GM12873 (cell line): ENCODE measurements at regions not wholly inside any gene's neighbourhood (a gene's known extent, or its start where the extent isn't known, plus 50 kb on each side); places are given as distances from the start of the nearest gene placed in this dataset.

Source experiments
- TF ChIP-seq, protein P1 (sequence below): IDR thresholded peaks from 2 replicates; pipeline ENCODE4 v1.5.1; 2012; ENCODE audit warnings: low read depth, mild to moderate bottlenecking, moderate library complexity, low read length, control low read depth; ENCODE audit not compliant: insufficient read depth; ENCODE audit errors: missing control alignments

DNA sequence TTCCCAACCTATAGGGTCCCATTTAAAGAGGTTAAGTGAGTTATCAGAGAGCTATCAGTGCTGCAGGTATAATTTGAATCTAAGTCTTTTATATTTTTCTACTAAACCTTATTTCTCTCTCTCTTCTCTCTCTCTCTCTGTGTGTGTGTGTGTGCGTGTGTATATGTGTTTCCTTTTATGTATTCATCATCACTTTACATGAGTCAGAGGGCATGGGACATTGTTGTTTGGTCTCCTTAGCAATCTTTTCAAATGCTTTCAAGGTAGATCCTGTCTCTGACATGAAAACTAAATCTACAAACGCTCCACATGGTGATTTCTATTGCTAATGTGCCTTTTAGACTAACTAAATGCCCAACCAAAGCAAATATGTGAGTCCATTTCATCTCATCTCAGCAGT, 459.7 kb downstream of the BTG1 start:
- TF ChIP-seq, protein P1, sequence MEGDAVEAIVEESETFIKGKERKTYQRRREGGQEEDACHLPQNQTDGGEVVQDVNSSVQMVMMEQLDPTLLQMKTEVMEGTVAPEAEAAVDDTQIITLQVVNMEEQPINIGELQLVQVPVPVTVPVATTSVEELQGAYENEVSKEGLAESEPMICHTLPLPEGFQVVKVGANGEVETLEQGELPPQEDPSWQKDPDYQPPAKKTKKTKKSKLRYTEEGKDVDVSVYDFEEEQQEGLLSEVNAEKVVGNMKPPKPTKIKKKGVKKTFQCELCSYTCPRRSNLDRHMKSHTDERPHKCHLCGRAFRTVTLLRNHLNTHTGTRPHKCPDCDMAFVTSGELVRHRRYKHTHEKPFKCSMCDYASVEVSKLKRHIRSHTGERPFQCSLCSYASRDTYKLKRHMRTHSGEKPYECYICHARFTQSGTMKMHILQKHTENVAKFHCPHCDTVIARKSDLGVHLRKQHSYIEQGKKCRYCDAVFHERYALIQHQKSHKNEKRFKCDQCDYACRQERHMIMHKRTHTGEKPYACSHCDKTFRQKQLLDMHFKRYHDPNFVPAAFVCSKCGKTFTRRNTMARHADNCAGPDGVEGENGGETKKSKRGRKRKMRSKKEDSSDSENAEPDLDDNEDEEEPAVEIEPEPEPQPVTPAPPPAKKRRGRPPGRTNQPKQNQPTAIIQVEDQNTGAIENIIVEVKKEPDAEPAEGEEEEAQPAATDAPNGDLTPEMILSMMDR = no peak

DNA sequence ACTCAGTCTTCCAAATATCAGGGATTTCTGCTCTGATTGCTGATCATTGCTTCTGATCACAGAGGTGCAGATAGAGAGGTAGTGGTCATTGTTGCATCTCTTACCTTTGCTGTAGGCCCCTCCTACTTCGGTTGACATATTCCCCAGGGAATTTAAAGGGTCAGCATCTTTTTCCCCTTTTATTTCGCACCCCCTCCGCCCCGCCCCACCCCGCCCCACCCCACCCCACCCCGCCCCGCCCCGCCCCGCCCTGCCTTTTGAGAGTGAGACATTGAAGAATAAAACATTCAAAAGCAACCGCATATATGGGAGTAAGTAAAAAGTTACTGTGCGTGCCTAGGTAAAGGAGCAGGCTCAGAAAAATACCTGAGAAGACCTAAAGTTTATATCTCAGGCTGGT, 463.9 kb downstream of the BTG1 start:
- TF ChIP-seq, protein P1 = no peak

DNA sequence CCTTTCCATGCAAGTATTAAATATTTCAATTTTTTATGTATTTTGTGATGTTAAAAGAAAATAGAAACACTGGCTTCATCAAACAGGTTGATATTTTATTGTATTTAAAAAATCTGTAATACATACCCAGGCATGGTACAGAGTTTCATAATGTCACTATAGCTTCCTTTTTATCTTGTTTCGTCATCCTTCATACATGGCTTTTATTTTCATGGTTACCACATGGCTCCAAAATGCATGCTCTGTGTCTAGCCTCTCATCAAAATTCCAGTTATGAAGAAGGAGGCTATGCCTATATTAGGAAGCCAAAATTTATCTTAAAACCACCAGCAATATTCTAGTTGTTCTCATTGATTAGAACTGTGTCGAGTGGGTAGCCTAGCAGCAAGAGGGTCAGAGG, 464.8 kb downstream of the BTG1 start:
- TF ChIP-seq, protein P1 = no peak

DNA sequence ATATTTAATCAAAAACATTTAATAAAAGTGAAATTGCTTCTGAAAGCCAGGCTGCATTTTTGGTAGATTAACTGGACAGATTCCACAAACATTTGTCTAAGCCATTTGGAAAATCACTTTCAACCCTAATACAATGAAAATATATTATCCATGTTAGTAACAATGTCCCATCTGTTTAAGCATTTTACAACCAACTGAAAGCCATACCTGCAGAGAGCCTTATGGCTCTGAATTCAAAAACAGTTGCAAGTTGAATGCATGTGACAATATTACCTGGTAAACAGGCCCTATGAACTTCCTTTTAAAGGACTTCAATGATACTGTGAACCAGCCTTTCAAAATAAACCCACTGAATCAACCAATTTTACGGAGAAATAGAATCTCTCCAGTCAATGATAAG, 468.1 kb downstream of the BTG1 start:
- TF ChIP-seq, protein P1 = no peak

DNA sequence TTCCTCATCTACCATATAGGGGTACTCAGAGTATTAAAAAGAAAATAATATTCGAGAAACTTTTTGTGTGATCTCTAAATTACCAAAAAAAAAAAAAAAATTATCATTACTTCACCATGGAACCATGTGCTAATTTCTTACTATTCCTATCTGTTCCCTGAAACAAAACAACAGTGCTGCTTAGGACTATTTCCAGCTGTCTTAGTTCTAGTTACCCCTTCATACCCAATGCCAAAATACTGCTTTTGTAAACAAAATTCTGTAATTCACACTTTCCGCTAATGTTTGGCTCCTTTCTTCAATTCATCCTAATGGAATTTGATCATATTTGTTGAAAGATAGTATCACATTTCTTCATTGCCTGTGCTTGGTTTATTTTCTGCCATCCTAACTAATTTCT, 470.2 kb downstream of the BTG1 start:
- TF ChIP-seq, protein P1 = no peak

DNA sequence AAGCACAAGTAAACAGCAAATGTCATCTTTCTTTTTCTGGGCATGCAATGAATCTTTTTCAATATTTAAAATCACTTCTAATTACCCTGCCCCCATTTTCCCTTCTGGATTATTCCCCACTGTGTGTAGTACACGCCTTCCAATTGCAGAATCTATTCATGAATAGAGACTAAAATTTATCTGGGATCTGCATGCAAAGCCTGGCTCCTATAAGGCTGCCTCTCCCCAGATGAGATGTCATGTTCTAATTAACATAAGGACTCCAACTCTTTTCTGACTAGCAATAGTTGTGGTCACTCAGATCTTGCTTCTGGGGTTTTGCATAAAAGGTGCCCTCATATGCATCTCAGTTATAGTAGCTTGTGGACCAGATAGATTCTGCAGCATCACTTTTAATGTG, 473.5 kb downstream of the BTG1 start:
- TF ChIP-seq, protein P1 = no peak

DNA sequence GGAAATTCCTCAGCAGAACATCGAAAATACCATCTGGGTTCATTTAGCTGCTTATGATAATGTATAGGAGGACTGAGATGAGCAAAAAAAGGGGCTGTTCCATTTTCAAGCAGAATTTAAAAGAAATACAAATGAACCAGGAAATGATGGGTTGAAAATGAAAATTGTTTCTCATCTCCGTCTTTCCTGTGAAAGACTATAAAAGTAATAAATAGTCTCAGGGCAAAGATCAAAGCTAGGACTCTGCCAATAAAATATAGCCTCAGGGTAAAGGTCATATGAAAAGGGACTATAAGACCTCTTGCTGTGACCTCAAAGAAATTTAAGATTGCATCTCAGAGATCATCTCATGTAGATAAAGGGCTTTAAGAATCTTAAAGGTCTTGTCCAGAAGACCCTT, 478.0 kb downstream of the BTG1 start:
- TF ChIP-seq, protein P1 = no peak
